Mucosa of descending colon (tissue), 3 donors: ENCODE measurements at regions not wholly inside any gene's neighbourhood (a gene's known extent, or its start where the extent isn't known, plus 50 kb on each side); places are given as distances from the start of the nearest gene placed in this dataset.

Experiments used
- ATAC-seq: fragments of 200-7000 bp; cut with Tn5 transposase; one replicate; pipeline ENCODE4 v1.9.1; 2020; ENCODE audit warnings: mild to moderate bottlenecking, moderate library complexity
- DNase-seq, 3 donors: peaks; one replicate each; pipeline ENCODE4 v3.0.0-alpha.2; 2020
- H3K36me3 ChIP-seq: fragments of 200-600 bp; one replicate; pipeline ENCODE4 v1.8.0; 2021; ENCODE audit warnings: low read depth, mild to moderate bottlenecking
- H3K4me1 ChIP-seq: fragments of 200-600 bp; one replicate; pipeline ENCODE4 v1.8.0; 2021; ENCODE audit warnings: low read depth, mild to moderate bottlenecking
- H3K4me3 ChIP-seq: fragments of 200-600 bp; one replicate; pipeline ENCODE4 v1.8.0; 2021; ENCODE audit warnings: mild to moderate bottlenecking
- H3K9me3 ChIP-seq: fragments of 200-600 bp; one replicate; pipeline ENCODE4 v1.8.0; 2021; ENCODE audit warnings: mild to moderate bottlenecking
- intact Hi-C, 2 donors: fragments of 100-400 bp; cut with DNase I in 1 of 2; cut with micrococcal nuclease in 1 of 2; formaldehyde crosslinking; loops; one replicate each; pipeline versions ENCODE4 v1.11.0 to v1.11.1; 2022; cut with DNase I, micrococcal nuclease
- TF ChIP-seq, protein P1 (sequence below): fragments of 200-600 bp; IDR thresholded peaks from one replicate; pipeline ENCODE4 v1.8.0; 2022; ENCODE audit warnings: antibody characterized with exemption, mild to moderate bottlenecking
- donor health status: DM: no; HTN: no; CAD: no; lungs with moderate emphysema.
- donor health status: DM: no; HTN: no; CAD: no.
- donor health status: DM: no; HTN: yes; CAD: no.

DNA sequence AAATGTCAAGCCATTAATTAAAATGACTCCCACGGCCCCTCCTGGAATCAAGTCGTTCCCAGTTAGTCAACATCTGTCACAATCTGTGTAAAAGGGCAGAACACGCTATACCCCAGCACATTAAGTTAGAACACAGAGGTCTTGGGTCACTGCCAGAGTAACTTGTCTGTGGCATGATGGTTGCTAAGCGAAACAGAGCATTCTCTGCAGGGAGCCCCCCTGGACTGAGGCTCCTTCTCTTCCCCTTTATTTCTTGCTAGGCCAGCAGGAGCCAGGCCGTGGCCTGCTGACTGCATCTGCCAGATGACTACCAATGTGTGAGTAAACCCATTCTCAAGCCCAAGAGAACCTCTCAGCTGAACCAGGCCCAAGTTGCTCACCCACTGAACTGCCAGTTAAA is 51.9 kb upstream of the ZBED3 start:
- no peaks in the 10 kb centered on the region for H3K9me3 ChIP-seq
- intact Hi-C loops: no loop called here
- no peaks in the 10 kb centered on the region for H3K4me1 ChIP-seq
- TF ChIP-seq, protein P1, sequence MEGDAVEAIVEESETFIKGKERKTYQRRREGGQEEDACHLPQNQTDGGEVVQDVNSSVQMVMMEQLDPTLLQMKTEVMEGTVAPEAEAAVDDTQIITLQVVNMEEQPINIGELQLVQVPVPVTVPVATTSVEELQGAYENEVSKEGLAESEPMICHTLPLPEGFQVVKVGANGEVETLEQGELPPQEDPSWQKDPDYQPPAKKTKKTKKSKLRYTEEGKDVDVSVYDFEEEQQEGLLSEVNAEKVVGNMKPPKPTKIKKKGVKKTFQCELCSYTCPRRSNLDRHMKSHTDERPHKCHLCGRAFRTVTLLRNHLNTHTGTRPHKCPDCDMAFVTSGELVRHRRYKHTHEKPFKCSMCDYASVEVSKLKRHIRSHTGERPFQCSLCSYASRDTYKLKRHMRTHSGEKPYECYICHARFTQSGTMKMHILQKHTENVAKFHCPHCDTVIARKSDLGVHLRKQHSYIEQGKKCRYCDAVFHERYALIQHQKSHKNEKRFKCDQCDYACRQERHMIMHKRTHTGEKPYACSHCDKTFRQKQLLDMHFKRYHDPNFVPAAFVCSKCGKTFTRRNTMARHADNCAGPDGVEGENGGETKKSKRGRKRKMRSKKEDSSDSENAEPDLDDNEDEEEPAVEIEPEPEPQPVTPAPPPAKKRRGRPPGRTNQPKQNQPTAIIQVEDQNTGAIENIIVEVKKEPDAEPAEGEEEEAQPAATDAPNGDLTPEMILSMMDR: no peak
- no peak overlapping the region for H3K4me3 ChIP-seq
- H3K36me3 ChIP-seq: no peaks in the 10 kb centered on the region
- ATAC-seq (no peak), DNase-seq (no peak)
